Uterus (tissue), 2 donors: ENCODE measurements at regions not wholly inside any gene's neighbourhood (a gene's known extent, or its start where the extent isn't known, plus 50 kb on each side); places are given as distances from the start of the nearest gene placed in this dataset.

Experiments
- CTCF ChIP-seq, 4 experiments: fragments of 200-600 bp in 2 of 4; fragments of 450-650 bp in 2 of 4; sonication (generic) in 2 of 4; IDR thresholded peaks; one replicate each; pipeline ENCODE4 v1.5.1; 2016 to 2019; ENCODE audit warnings: antibody characterized with exemption in 4 of 4, mild to moderate bottlenecking in 2 of 4, moderate library complexity in 1 of 4
- POLR2A ChIP-seq, 2 donors: fragments of 450-650 bp; IDR thresholded peaks; one replicate each; pipeline ENCODE4 v1.6.1; 2016; ENCODE audit warnings: antibody characterized with exemption in 2 of 2, mild to moderate bottlenecking in 1 of 2, moderate library complexity in 1 of 2

GRCh38 chr14:59086241-59086882 lies 102.1 kb upstream of the DAAM1 start:
- TF ChIP-seq CTCF (IDR thresholded peaks at IDR 0.05) (no peak), POLR2A (IDR thresholded peaks at IDR 0.05) (no peak)
